WTC11 (cell line): ENCODE measurements at regions not wholly inside any gene's neighbourhood (a gene's known extent, or its start where the extent isn't known, plus 50 kb on each side); places are given as distances from the start of the nearest gene placed in this dataset.

Experiments
- ATAC-seq: fragments of 200-7000 bp; cut with Tn5 transposase; 2 replicates; pipeline ENCODE4 v1.10.0; 2021; ENCODE audit warnings: mild to moderate bottlenecking, moderate library complexity
- CTCF ChIA-PET: fragments of 300-600 bp; sonication (Branson Sonifier 250); formaldehyde crosslinking; loops from one replicate; lab custom pipeline; 2021; ENCODE audit warnings: antibody characterized with exemption; lab: Charles Lee
- POLR2A ChIA-PET: fragments of 350-600 bp; sonication (Branson Sonifier 250); formaldehyde crosslinking; loops from one replicate; lab custom pipeline; 2021; ENCODE audit warnings: antibody characterized with exemption; lab: Charles Lee
- DNase-seq: peaks from one replicate; pipeline ENCODE4 v3.0.0; 2021; ENCODE audit warnings: low spot score
- H3K27ac Mint-ChIP-seq: 2 replicates; pipeline ENCODE4 v1.8.0; 2021; ENCODE audit warnings: mixed read lengths
- H3K27me3 Mint-ChIP-seq: 2 replicates; pipeline ENCODE4 v1.8.0; 2021; ENCODE audit warnings: low read depth, mild to moderate bottlenecking, moderate library complexity, mixed read lengths
- H3K36me3 Mint-ChIP-seq: 2 replicates; pipeline ENCODE4 v1.8.0; 2021; ENCODE audit warnings: mixed read lengths
- H3K4me1 Mint-ChIP-seq: 2 replicates; pipeline ENCODE4 v1.8.0; 2022; ENCODE audit warnings: mixed read lengths
- H3K4me3 Mint-ChIP-seq: 2 replicates; pipeline ENCODE4 v1.8.0; 2021; ENCODE audit warnings: mild to moderate bottlenecking, moderate library complexity, mixed read lengths
- H3K9me3 Mint-ChIP-seq: 2 replicates; pipeline ENCODE4 v1.8.0; 2021; ENCODE audit warnings: mixed read lengths
- ARID4B ChIP-seq: sonication (generic); formaldehyde crosslinking; IDR thresholded peaks from 2 replicates; pipeline ENCODE4 v1.8.0; 2023; ENCODE audit warnings: missing genetic modification reagents, mild to moderate bottlenecking, borderline replicate concordance
- CREB1 ChIP-seq: sonication (generic); formaldehyde crosslinking; IDR thresholded peaks from 2 replicates; pipeline ENCODE4 v1.8.0; 2023; ENCODE audit warnings: mild to moderate bottlenecking, missing genetic modification reagents
- CREM ChIP-seq: sonication (generic); formaldehyde crosslinking; IDR thresholded peaks from 2 replicates; pipeline ENCODE4 v1.8.1; 2022; ENCODE audit warnings: mild to moderate bottlenecking, missing genetic modification reagents, moderate library complexity
- CTCF ChIP-seq: fragments of 200-600 bp; IDR thresholded peaks from 2 replicates; pipeline ENCODE4 v1.8.0; 2022; ENCODE audit warnings: antibody characterized with exemption
- MLX ChIP-seq: sonication (generic); formaldehyde crosslinking; IDR thresholded peaks from 2 replicates; pipeline ENCODE4 v1.8.1; 2023; ENCODE audit warnings: mild to moderate bottlenecking, missing genetic modification reagents, moderate library complexity
- MYBL2 ChIP-seq: sonication (generic); formaldehyde crosslinking; IDR thresholded peaks from 2 replicates; pipeline ENCODE4 v1.8.1; 2023; ENCODE audit warnings: mild to moderate bottlenecking, moderate library complexity, missing genetic modification reagents
- NFYB ChIP-seq: sonication (generic); formaldehyde crosslinking; conservative IDR thresholded peaks from 2 replicates; pipeline ENCODE4 v1.8.0; 2022; ENCODE audit warnings: low read depth, missing genetic modification reagents
- NR2C2 ChIP-seq: sonication (generic); formaldehyde crosslinking; IDR thresholded peaks from 2 replicates; pipeline ENCODE4 v1.8.0; 2022; ENCODE audit warnings: mild to moderate bottlenecking, missing genetic modification reagents
- NR3C1 ChIP-seq: sonication (generic); formaldehyde crosslinking; conservative IDR thresholded peaks from 2 replicates; pipeline ENCODE4 v1.8.1; 2023; ENCODE audit warnings: low read depth, mild to moderate bottlenecking, missing genetic modification reagents
- RORB ChIP-seq: fragments of 250-450 bp; sonication (Bioruptor Pico); IDR thresholded peaks from 2 replicates; pipeline ENCODE4 v1.9.0; 2021; ENCODE audit warnings: mild to moderate bottlenecking
- STAT6 ChIP-seq: sonication (generic); formaldehyde crosslinking; conservative IDR thresholded peaks from 2 replicates; pipeline ENCODE4 v1.8.1; 2023; ENCODE audit warnings: mild to moderate bottlenecking, low read depth, missing genetic modification reagents, moderate library complexity
- TEAD1 ChIP-seq: sonication (generic); formaldehyde crosslinking; IDR thresholded peaks from 2 replicates; pipeline ENCODE4 v1.8.0; 2022; ENCODE audit warnings: mild to moderate bottlenecking, missing genetic modification reagents
- ZNF281 ChIP-seq: sonication (generic); formaldehyde crosslinking; IDR thresholded peaks from 2 replicates; pipeline ENCODE4 v1.8.0; 2023; ENCODE audit warnings: mild to moderate bottlenecking, missing genetic modification reagents
- ZNF671 ChIP-seq: fragments of 250-450 bp; sonication (Bioruptor Pico); IDR thresholded peaks from 2 replicates; pipeline ENCODE4 v1.8.0; 2021; ENCODE audit warnings: mild to moderate bottlenecking
- TF ChIP-seq, protein P1 (sequence below): fragments of 250-450 bp; sonication (Bioruptor Pico); IDR thresholded peaks from 2 replicates; pipeline ENCODE4 v2.1.2; 2022; ENCODE audit warnings: mild to moderate bottlenecking, moderate library complexity
- TF ChIP-seq, protein P2 (sequence below): sonication (generic); formaldehyde crosslinking; IDR thresholded peaks from 2 replicates; pipeline ENCODE4 v1.8.1; 2022; ENCODE audit warnings: low read depth, mild to moderate bottlenecking, moderate library complexity, missing genetic modification reagents, borderline replicate concordance
- TF ChIP-seq, protein P3 (sequence below): sonication (generic); formaldehyde crosslinking; IDR thresholded peaks from 2 replicates; pipeline ENCODE4 v1.8.1; 2023; ENCODE audit warnings: mild to moderate bottlenecking, moderate library complexity, missing genetic modification reagents

- no peak for TF ChIP-seq ARID4B
- no peak for TF ChIP-seq NFYB (CRISPR knock-in tag)
- TF ChIP-seq, protein P1, sequence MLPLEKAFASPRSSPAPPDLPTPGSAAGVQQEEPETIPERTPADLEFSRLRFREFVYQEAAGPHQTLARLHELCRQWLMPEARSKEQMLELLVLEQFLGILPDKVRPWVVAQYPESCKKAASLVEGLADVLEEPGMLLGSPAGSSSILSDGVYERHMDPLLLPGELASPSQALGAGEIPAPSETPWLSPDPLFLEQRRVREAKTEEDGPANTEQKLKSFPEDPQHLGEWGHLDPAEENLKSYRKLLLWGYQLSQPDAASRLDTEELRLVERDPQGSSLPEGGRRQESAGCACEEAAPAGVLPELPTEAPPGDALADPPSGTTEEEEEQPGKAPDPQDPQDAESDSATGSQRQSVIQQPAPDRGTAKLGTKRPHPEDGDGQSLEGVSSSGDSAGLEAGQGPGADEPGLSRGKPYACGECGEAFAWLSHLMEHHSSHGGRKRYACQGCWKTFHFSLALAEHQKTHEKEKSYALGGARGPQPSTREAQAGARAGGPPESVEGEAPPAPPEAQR = no peak
- no peak for TF ChIP-seq ZNF671 (CRISPR knock-in tag)
- TF ChIP-seq CREB1 = no peak
- no peak for TF ChIP-seq ZNF281 (CRISPR knock-in tag)
- no peak for TF ChIP-seq TEAD1
- no peak for TF ChIP-seq STAT6 (CRISPR knock-in tag)
- TF ChIP-seq, protein P2, sequence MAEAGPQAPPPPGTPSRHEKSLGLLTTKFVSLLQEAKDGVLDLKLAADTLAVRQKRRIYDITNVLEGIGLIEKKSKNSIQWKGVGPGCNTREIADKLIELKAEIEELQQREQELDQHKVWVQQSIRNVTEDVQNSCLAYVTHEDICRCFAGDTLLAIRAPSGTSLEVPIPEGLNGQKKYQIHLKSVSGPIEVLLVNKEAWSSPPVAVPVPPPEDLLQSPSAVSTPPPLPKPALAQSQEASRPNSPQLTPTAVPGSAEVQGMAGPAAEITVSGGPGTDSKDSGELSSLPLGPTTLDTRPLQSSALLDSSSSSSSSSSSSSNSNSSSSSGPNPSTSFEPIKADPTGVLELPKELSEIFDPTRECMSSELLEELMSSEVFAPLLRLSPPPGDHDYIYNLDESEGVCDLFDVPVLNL (CRISPR knock-in tag) = no peak
These were observed 104.0 kb upstream of the DMRTA1 start (continued) for GRCh38 chr9:22342491-22343217.

GRCh38 chr9:22343218-22343611 lies 103.4 kb upstream of the DMRTA1 start:
- H3K4me3 Mint-ChIP-seq = no peak overlapping the region
- DNase-seq (no peak), ATAC-seq (no peak)
- no peak overlapping the region for H3K27ac Mint-ChIP-seq
- no peaks in the 10 kb centered on the region for H3K4me1 Mint-ChIP-seq
- H3K36me3 Mint-ChIP-seq = no peaks in the 10 kb centered on the region
- CTCF ChIA-PET = no interaction called here
- POLR2A ChIA-PET = no interaction called here
- no peaks in the 10 kb centered on the region for H3K27me3 Mint-ChIP-seq
- H3K9me3 Mint-ChIP-seq = peaks cover 5% of the 10 kb centered on the region; the same call in 1 of the 2 replicates
- TF ChIP-seq CREB1 (no peak), CTCF (no peak), MLX (no peak), MYBL2 (no peak), RORB (CRISPR knock-in tag) (no peak), NR3C1 (CRISPR knock-in tag) (no peak), NR2C2 (CRISPR knock-in tag) (no peak), CREM (no peak)
- TF ChIP-seq, protein P3, sequence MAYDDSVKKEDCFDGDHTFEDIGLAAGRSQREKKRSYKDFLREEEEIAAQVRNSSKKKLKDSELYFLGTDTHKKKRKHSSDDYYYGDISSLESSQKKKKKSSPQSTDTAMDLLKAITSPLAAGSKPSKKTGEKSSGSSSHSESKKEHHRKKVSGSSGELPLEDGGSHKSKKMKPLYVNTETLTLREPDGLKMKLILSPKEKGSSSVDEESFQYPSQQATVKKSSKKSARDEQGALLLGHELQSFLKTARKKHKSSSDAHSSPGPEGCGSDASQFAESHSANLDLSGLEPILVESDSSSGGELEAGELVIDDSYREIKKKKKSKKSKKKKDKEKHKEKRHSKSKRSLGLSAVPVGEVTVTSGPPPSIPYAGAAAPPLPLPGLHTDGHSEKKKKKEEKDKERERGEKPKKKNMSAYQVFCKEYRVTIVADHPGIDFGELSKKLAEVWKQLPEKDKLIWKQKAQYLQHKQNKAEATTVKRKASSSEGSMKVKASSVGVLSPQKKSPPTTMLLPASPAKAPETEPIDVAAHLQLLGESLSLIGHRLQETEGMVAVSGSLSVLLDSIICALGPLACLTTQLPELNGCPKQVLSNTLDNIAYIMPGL (CRISPR knock-in tag) = no peak
